Activated CD4-positive, alpha-beta T cell treated with anti-CD3 and anti-CD28 coated beads for 48 hours (primary cell): ENCODE measurements at regions not wholly inside any gene's neighbourhood (a gene's known extent, or its start where the extent isn't known, plus 50 kb on each side); places are given as distances from the start of the nearest gene placed in this dataset.
"Not testable (repeated sequence)": the region's sequence is repeated elsewhere in the genome, so short reads cannot be mapped to it uniquely, and the experiment has no call there.

Experiments
- DNase-seq: peaks from one replicate; pipeline ENCODE4 v3.0.0-alpha.2; 2020

- no peak for DNase-seq
Measured at GRCh38 chr10:3658766-3659165, 126.2 kb downstream of the KLF6 start.

- DNase-seq = no peak
Measured at GRCh38 chr10:3656214-3656613, 128.8 kb downstream of the KLF6 start.

- no peak for DNase-seq
Measured at GRCh38 chr10:3655528-3655927, 129.5 kb downstream of the KLF6 start.

- no peak for DNase-seq
Measured at GRCh38 chr10:3654980-3655379, 130.0 kb downstream of the KLF6 start.

GRCh38 chr10:3654496-3654895 is 130.5 kb downstream of the KLF6 start:
- DNase-seq = no peak

- DNase-seq = not testable (repeated sequence)
Measured at GRCh38 chr10:3653303-3653702, 131.7 kb downstream of the KLF6 start.

GRCh38 chr10:3652886-3653285 is 132.1 kb downstream of the KLF6 start:
- DNase-seq = peak; percentile 65

- DNase-seq = no peak
Measured at GRCh38 chr10:3651969-3652653, 132.9 kb downstream of the KLF6 start.

GRCh38 chr10:3648576-3648975 is 136.4 kb downstream of the KLF6 start:
- no peak for DNase-seq

- DNase-seq = no peak
Measured at GRCh38 chr10:3648170-3648569, 136.8 kb downstream of the KLF6 start.

- no peak for DNase-seq
Measured at GRCh38 chr10:3647074-3647473, 137.9 kb downstream of the KLF6 start.

GRCh38 chr10:3645406-3645805 is 139.6 kb downstream of the KLF6 start:
- no peak for DNase-seq

- no peak for DNase-seq
Measured at GRCh38 chr10:3640816-3641215, 144.2 kb downstream of the KLF6 start.

- DNase-seq = no peak
Measured at GRCh38 chr10:3639546-3639945, 145.5 kb downstream of the KLF6 start.

- DNase-seq = no peak
Measured at GRCh38 chr10:3636356-3637181, 148.4 kb downstream of the KLF6 start.

- no peak for DNase-seq
Measured at GRCh38 chr10:3635697-3636096, 149.3 kb downstream of the KLF6 start.

GRCh38 chr10:3635211-3635671 is 149.8 kb downstream of the KLF6 start:
- DNase-seq = no peak

GRCh38 chr10:3634646-3635045 is 150.4 kb downstream of the KLF6 start:
- not testable (repeated sequence) for DNase-seq

GRCh38 chr10:3631701-3632330 is 153.2 kb downstream of the KLF6 start:
- no peak for DNase-seq

- DNase-seq = no peak
Measured at GRCh38 chr10:3631291-3631690, 153.7 kb downstream of the KLF6 start.

- DNase-seq = no peak
Measured at GRCh38 chr10:3625959-3626751, 158.9 kb downstream of the KLF6 start.

GRCh38 chr10:3624367-3624766 is 160.6 kb downstream of the KLF6 start:
- peak; percentile 15 for DNase-seq

GRCh38 chr10:3623746-3624145 is 161.3 kb downstream of the KLF6 start:
- DNase-seq = no peak
